Aorta (tissue), 5 donors: ENCODE measurements at regions not wholly inside any gene's neighbourhood (a gene's known extent, or its start where the extent isn't known, plus 50 kb on each side); places are given as distances from the start of the nearest gene placed in this dataset.

Source experiments
- ATAC-seq: fragments of 200-7000 bp; cut with Tn5 transposase; one replicate; pipeline ENCODE4 v1.9.1; 2022; ENCODE audit warnings: moderate library complexity; ENCODE audit not compliant: low FRiP score
- DNase-seq, 2 donors: peaks; one replicate each; pipeline ENCODE4 v3.0.0-alpha.2; 2020
- H3K27ac ChIP-seq, 2 donors: one replicate each; pipeline ENCODE4 v1.5.1; 2013; ENCODE audit warnings: low read length in 2 of 2, mild to moderate bottlenecking in 2 of 2, moderate library complexity in 2 of 2, control low read depth in 1 of 2, inconsistent platforms in 1 of 2, low read depth in 1 of 2
- H3K27me3 ChIP-seq, 2 donors: one replicate each; pipeline ENCODE4 v1.6.1; 2013; ENCODE audit warnings: control low read depth in 1 of 2, low read length in 1 of 2, mild to moderate bottlenecking in 1 of 2, moderate library complexity in 1 of 2; ENCODE audit not compliant: insufficient read depth in 2 of 2, control insufficient read depth in 1 of 2
- H3K36me3 ChIP-seq, 2 donors: one replicate each; pipeline ENCODE4 v1.6.1; 2013; ENCODE audit warnings: control low read depth in 1 of 2, low read length in 1 of 2, mild to moderate bottlenecking in 1 of 2; ENCODE audit not compliant: insufficient read depth in 2 of 2, control insufficient read depth in 1 of 2
- H3K4me1 ChIP-seq, 2 donors: one replicate each; pipeline ENCODE4 v1.6.1; 2013; ENCODE audit warnings: low read length in 2 of 2, control low read depth in 1 of 2, mild to moderate bottlenecking in 1 of 2, moderate library complexity in 1 of 2; ENCODE audit not compliant: insufficient read depth in 2 of 2, control insufficient read depth in 1 of 2
- H3K4me3 ChIP-seq, 2 donors: one replicate each; pipeline ENCODE4 v1.5.1; 2013; ENCODE audit warnings: low read length in 2 of 2, control low read depth in 1 of 2, mild to moderate bottlenecking in 1 of 2
- H3K9me3 ChIP-seq: one replicate; pipeline ENCODE4 v1.6.1; 2013; ENCODE audit warnings: mild to moderate bottlenecking, low read length; ENCODE audit not compliant: control insufficient read depth
- WGBS, 2 donors: extraction: QIAGEN DNeasy Blood & Tissue Kit; methylation state at CpG; one replicate each; pipeline ENCODE4 v1.1.7; 2013; 5-methylcytosine and 5-hydroxymethylcytosine counted together
- intact Hi-C, 2 donors: fragments of 100-400 bp; cut with DNase I; formaldehyde crosslinking; loops; one replicate each; pipeline versions ENCODE4 v1.14.2 to v1.15.0; 2022
- donor health status: healthy with polysubstance abuse.
- donor health status: Bipolar disorder and iron deficiency.
- donor health status: DM: no; HTN: no; CAD: no.
- donor health status: DM: no; HTN: no; CAD: no.
- donor health status: DM: yes; HTN: yes; CAD: no.

GRCh38 chr4:35105486-35105885, 1138.8 kb downstream of the ARAP2 start:
- H3K4me3 ChIP-seq = no peak overlapping the region
- no peaks in the 10 kb centered on the region for H3K36me3 ChIP-seq
- intact Hi-C loops = no loop called here
- no peaks in the 10 kb centered on the region for H3K4me1 ChIP-seq
- WGBS, 2 donors = 79 to 84% methylated on average over 4 of the region's 4 CpGs
- H3K27ac ChIP-seq = no peak overlapping the region
- no peaks in the 10 kb centered on the region for H3K9me3 ChIP-seq
- ATAC-seq (no peak), DNase-seq (no peak)
- no peaks in the 10 kb centered on the region for H3K27me3 ChIP-seq

DNA sequence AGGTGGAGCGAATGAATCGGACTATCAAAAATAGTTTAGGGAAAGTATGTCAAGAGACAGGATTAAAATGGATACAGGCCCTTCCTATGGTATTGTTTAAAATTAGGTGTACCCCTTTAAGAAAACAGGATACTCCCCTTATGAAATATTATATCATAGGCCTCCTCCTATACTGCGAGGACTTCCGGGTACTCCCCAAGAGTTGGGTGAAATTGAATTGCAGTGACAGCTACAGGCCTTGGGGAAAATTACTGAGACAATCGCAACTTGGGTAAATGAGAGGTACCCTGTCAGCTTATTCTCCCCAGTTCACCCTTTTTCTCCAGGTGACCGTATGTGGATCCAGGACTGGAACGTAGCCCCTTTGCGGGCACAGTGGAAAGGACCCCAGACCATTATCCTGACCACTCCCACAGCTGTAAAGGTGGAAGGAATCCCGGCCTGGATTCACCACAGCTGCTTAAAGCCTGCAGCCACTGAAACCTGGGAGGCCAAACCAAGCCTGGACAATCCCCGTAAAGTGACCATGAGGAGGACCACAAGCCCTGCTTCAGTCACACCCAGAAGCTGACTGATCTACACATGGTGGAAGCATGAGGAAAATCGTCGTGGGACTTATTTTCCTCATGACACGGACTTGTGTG, 1138.1 kb downstream of the ARAP2 start:
- no peaks in the 10 kb centered on the region for H3K36me3 ChIP-seq
- intact Hi-C loops = no loop called here
- ATAC-seq = no peak
- no peaks in the 10 kb centered on the region for H3K9me3 ChIP-seq
- DNase-seq = no peak
- H3K27ac ChIP-seq = no peak overlapping the region
- H3K27me3 ChIP-seq = no peaks in the 10 kb centered on the region
- H3K4me3 ChIP-seq = no peak overlapping the region
- WGBS, 2 donors = 90 to 91% methylated on average over 13 of the region's 13 CpGs
- no peaks in the 10 kb centered on the region for H3K4me1 ChIP-seq

DNA sequence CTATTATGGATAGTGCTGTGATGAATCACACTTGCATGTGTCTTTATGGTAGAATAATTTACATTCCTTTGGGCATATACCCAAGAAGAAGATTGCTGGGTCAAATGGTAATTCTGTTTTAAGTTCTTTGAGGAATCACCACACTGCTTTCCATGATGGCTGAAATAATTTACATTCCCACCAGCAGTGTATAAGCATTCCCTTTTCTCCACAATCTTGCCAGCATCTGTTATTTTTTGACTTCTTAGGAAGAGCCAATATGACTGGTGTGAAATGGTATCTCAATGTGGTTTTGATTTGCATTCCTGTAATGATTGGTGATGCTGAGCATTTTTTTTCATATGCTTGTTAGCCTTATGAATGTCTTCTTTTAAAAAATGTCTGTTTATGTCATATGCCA, 1120.2 kb downstream of the ARAP2 start:
- Histone ChIP-seq H3K4me1 (no peaks in the 10 kb centered on the region), H3K27me3 (no peaks in the 10 kb centered on the region), H3K36me3 (no peaks in the 10 kb centered on the region), H3K4me3 (no peak overlapping the region), H3K9me3 (no peaks in the 10 kb centered on the region), H3K27ac (no peak overlapping the region)
- DNase-seq (no peak), ATAC-seq (no peak)
- intact Hi-C loops = no loop called here

GRCh38 chr4:35125995-35126712, 1118.2 kb downstream of the ARAP2 start:
- Histone ChIP-seq H3K27ac (no peak overlapping the region), H3K27me3 (no peaks in the 10 kb centered on the region), H3K4me3 (no peak overlapping the region), H3K9me3 (no peaks in the 10 kb centered on the region), H3K36me3 (no peaks in the 10 kb centered on the region), H3K4me1 (no peaks in the 10 kb centered on the region)
- DNase-seq (no peak), ATAC-seq (no peak)
- intact Hi-C loops = no loop called here
- WGBS, 2 donors = 91% methylated on average over 4 of the region's 4 CpGs

GRCh38 chr4:35138449-35138848, 1105.9 kb downstream of the ARAP2 start:
- H3K36me3 ChIP-seq = no peaks in the 10 kb centered on the region
- intact Hi-C loops = no loop called here
- ATAC-seq (no peak), DNase-seq (no peak)
- H3K4me1 ChIP-seq = no peaks in the 10 kb centered on the region
- H3K9me3 ChIP-seq = no peaks in the 10 kb centered on the region
- no peak overlapping the region for H3K4me3 ChIP-seq
- H3K27ac ChIP-seq = no peak overlapping the region
- WGBS, 2 donors = 36 to 47% methylated on average over 2 of the region's 2 CpGs
- H3K27me3 ChIP-seq = no peaks in the 10 kb centered on the region

- WGBS, 2 donors = 92 to 93% methylated on average over 1 of the region's 1 CpG
- Histone ChIP-seq H3K27me3 (no peaks in the 10 kb centered on the region), H3K9me3 (no peaks in the 10 kb centered on the region), H3K4me1 (no peaks in the 10 kb centered on the region), H3K27ac (no peak overlapping the region), H3K4me3 (no peak overlapping the region), H3K36me3 (no peaks in the 10 kb centered on the region)
- intact Hi-C loops = no loop called here
- ATAC-seq (no peak), DNase-seq (no peak)
These were observed 1096.6 kb downstream of the ARAP2 start for GRCh38 chr4:35147761-35148160.

- ATAC-seq = no peak
These were observed 1092.3 kb downstream of the ARAP2 start for GRCh38 chr4:35151816-35152572.

GRCh38 chr4:35163168-35163567, 1081.1 kb downstream of the ARAP2 start:
- intact Hi-C loops = no loop called here
- no peak for ATAC-seq
- WGBS, 2 donors = 54 to 55% methylated on average over 1 of the region's 1 CpG
- DNase-seq = no peak
- no peaks in the 10 kb centered on the region for H3K36me3 ChIP-seq
- H3K4me1 ChIP-seq = no peaks in the 10 kb centered on the region
- H3K27me3 ChIP-seq = no peaks in the 10 kb centered on the region
- no peak overlapping the region for H3K27ac ChIP-seq
- no peak overlapping the region for H3K4me3 ChIP-seq
- H3K9me3 ChIP-seq = no peaks in the 10 kb centered on the region

More at GRCh38 chr4:35151816-35152572, 1092.3 kb downstream of the ARAP2 start:
- no peak overlapping the region for H3K4me3 ChIP-seq
- no peaks in the 10 kb centered on the region for H3K9me3 ChIP-seq
- no peak for DNase-seq
- intact Hi-C loops = no loop called here
- no peaks in the 10 kb centered on the region for H3K36me3 ChIP-seq
- H3K27ac ChIP-seq = no peak overlapping the region
- no peaks in the 10 kb centered on the region for H3K27me3 ChIP-seq
- 67 to 76% methylated on average over 10 of the region's 10 CpGs for WGBS, 2 donors
- no peaks in the 10 kb centered on the region for H3K4me1 ChIP-seq

GRCh38 chr4:35164063-35164462, 1080.3 kb downstream of the ARAP2 start:
- H3K4me1 ChIP-seq = no peaks in the 10 kb centered on the region
- H3K27ac ChIP-seq = no peak overlapping the region
- DNase-seq (no peak), ATAC-seq (no peak)
- no peaks in the 10 kb centered on the region for H3K9me3 ChIP-seq
- intact Hi-C loops = no loop called here
- H3K36me3 ChIP-seq = no peaks in the 10 kb centered on the region
- 87 to 92% methylated on average over 1 of the region's 1 CpG for WGBS, 2 donors
- no peaks in the 10 kb centered on the region for H3K27me3 ChIP-seq
- H3K4me3 ChIP-seq = no peak overlapping the region
